GM18519 (cell line): ENCODE measurements at regions not wholly inside any gene's neighbourhood (a gene's known extent, or its start where the extent isn't known, plus 50 kb on each side); places are given as distances from the start of the nearest gene placed in this dataset.

Source experiments
- ATAC-seq: cut with Tn5 transposase; IDR thresholded peaks from one replicate; pipeline ENCODE4 v1.9.1; 2021; ENCODE audit warnings: mild to moderate bottlenecking, moderate library complexity; ENCODE audit not compliant: unreplicated experiment, low FRiP score

DNA sequence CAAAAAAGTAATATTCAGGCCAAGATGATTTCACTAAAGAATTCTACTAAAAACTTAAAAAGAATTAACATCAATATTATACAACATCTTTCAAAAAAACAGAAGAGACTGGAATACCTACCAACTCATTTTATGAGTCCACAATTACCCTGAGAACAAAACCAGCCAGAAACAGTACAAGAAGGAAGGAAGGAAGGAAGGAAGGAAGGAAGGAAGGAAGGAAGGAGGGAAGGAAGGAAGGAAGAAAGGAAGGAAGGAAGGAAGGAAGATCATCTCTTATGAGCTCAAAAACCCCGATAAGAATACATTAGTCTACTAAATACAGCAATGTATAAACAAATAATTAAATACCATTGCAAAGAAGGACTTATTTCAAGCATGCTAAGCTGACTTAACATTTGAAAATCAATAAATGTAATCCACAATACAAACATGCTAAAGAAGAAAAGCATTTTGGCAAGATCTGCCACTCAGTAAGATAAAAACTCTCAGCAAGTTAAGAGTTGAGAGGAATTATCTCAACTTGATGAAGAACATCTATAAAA is 149.9 kb upstream of the RGS18 start:
- ATAC-seq, result no peak

DNA sequence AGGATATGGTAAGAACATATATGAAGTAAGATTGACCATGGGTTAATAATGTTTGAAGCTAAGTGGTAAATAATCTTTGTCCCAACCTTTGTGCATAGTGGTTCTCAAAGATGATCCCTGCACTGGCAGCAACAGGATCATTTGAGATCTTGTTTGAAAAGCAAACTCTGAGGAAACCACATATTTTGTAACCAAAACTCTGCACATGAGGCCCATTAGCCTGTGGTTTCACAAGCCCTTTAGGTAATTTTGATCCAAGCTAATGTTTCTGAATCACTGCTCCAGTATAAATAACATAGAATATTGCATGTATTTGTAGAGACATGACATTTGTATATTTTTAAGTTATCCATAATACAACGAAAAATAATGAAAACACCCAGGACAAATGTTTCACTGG is 147.9 kb upstream of the RGS18 start:
- no peak for ATAC-seq

DNA sequence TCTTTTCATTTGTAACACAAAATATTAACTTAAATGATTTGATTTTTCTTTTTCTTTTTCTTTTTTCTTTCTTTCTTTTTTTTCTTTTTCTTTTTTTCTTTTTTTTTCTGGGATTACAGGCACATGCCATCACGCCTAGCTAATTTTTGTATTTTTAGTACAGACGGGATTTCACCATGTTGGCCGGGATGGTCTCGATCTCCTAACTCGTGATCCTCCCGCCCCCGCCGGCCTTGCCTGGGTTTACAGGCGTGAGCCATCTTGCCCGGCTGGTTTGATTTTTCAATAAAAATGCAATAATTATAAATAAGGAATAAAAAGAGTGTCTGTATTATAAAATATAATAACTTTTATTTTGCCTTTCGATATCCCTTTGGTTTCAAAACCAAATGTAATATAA is 146.7 kb upstream of the RGS18 start:
- no peak for ATAC-seq

DNA sequence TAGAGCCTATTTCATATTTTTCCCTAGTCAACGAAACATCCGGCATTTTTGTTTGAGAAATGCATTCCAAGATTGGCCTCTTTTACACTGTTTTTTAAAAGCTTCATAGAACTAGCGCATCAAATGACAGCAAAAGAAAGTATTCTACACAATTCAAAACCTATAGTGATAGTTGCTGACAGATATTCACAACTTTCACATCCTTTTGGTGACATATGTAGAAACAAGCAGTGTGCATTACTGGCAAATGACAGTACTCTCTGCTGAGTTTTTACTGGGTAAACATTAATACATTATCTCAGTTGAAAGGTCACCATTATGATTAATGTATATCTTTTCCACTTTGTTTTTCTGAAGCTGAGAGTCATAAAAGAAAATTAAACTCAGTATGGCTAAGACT is 135.4 kb upstream of the RGS18 start:
- ATAC-seq, result no peak

DNA sequence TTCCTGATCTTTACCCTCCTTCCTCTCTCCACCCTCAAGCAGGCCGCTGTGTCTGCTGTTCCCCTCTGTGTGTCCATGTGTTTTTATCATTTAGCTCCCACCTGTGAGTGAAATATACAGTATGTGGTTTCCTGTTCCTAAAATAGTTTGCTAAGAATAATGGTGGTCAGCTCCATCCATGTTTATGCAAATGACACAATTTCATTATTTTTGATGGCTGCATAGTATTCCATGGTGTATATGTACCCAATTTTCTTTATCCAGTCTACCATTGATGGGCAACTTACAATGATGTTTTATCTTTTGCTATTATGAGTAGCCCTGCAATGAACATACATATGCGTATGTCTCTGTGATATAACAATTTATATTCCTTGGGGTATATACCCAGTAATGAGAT is 133.4 kb upstream of the RGS18 start:
- no peak for ATAC-seq

DNA sequence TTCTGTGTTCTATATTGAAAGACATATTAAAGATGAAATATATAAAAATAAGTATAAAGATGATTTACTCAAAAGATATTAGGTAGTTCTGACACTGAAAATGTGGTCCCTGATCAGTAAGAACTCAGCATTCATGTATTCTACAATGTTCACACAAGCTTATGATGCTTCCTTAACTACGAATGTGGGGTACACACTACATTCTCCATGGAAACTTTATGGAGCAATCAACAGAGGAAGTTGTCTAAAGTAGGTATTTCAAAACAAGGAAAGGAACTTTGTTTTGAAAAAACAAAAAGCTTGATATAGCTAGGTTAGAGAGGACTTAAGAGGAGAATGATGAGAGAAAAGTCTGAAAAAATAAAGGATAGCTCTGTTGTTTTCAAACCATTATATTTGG is 119.7 kb upstream of the RGS18 start:
- no peak for ATAC-seq

DNA sequence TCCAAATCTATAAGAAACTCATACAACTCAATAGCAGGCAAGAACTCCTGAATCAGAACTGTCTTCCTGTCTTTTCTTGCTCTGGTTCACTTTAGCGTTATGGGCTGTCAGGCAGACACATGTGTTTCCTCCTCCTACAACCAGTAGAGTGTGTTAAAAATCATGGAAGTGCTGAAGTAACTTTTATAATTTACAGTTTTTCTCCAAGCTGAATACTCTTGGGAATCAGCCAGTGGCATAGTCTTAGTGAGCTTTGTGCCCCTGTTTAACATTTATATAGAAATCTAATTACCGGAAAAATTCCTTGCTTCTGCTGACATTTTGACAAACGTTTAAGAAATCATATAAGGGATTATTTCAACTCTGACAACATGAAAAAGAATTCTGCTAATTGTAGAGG is 113.1 kb upstream of the RGS18 start:
- no peak for ATAC-seq

DNA sequence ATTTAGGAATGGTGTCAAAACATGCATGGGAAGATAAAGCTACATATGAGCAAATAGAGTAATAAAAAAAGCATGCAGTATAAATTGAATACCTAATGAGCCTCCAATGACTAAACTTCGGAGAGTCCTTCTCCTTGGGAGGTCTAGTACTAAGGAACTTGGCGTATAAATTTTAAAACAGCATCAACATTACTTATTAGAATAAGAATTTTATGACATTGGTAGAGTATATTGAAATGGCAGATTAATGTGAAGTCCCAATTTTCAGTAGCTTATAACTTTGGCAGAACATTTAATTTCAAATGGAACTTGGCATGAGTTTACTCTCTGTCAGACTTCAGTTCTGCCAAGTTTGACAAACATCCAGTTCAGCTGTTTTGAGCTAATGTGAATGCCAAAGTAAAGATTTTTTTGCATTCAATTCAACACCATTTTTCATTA is 104.7 kb upstream of the RGS18 start:
- no peak for ATAC-seq

DNA sequence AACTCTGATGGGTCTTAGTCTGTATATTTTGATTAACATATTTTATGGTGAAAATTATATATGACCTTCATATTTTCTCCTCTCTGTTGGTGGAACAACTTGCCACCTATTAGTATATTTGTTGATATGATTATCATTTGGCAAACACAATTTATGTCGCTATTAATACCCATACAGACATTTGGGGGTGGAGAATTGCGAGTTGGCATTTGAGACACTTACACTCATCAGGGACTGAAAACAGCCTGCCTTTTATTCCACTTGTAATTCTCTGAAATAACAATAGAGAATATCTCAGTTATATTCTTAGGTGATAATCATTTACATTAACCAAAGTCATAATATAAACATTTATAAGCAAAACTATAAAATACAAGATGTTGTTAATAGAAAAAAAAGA is 100.5 kb upstream of the RGS18 start:
- no peak for ATAC-seq

DNA sequence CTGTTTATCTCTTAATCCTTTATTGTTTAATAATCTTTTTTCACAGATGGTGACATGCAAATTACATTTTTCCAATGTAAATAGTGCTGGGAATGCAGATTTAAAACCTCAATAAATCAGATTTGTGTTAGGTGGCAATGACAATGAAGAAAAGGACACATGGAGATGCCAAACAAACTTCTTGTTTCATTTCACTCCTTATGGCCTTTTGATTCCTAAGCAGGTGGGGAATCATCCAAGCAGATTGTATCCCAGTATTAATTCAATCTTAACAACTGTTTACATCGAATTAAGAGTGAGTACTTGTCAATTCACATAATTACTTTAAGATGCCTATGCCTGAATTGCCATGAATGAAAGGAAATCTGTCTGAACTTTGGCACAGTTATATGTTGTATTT is 98.9 kb upstream of the RGS18 start:
- no peak for ATAC-seq

DNA sequence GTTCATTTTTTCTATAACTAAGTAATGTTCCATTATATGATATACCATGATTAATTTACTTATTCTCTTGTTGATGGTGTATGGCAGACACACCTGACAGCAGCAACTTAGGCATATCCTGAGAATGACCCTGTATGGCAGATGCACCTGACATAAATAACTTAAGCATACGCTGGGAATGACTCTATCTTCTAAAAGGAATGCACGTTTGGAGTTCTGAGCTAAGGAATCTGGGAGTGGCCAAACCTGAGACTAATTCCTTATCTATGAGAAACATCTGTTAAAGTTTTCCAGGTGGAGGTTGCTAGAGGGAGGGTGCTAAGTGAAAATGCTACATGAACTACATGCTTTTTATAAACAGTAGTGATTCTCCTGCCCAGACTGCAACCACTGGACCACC is 96.7 kb upstream of the RGS18 start:
- no peak for ATAC-seq

DNA sequence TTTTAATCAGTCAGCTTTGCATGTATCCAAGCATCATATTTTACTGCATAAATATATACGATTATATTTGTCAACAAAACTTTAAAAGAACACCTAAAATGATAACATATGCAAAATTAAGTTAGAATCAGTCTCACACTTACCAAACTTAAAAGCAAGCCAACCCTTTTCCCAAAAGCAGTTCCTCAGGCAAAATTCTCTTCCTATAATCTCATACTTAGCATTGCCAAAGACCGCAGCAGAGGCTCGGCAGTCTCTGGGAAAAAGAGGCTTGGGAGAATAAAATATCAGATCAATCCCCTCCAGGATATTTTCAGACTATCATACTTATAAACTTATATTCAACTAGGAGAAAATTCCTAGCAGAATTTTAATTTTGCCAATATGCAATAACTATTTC is 93.2 kb upstream of the RGS18 start:
- no peak for ATAC-seq

DNA sequence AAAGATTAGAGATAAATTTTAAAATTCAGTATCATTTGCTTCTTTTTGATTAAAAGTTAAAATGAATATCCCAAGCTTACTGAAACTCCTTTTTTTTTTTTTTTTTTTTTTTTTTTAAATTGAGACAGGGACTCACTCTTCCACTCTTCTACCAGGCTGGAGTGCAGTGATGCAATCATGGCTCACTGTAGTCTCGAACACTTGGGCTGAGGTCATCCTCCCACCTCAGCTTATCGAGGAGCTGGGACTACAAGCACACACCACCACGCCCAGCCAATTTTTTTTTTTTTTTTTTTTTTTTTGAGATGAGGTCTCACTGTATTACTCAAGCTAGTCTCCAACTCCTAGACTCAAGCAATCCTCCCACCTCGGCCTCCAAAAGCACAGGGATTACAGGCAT is 92.1 kb upstream of the RGS18 start:
- no peak for ATAC-seq

DNA sequence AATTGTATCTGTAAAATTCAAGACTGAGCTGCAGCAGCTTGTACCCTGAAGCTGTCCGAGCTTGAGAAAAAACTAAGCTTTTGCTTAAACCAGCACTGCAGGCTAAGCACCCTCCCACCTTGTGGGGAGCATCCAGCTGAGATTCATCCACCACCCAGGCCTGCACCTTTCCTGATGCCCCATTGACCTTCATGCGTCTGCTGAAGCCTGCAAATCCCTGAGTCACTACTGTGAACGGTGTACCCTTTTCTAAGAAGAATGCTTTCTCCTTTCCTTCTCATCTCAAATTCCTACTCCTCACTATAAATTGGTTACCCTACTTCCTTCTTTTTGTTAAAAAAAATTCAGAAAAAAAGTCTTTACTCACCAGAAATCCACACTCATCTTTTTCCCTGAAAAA is 90.9 kb upstream of the RGS18 start:
- ATAC-seq, result no peak

DNA sequence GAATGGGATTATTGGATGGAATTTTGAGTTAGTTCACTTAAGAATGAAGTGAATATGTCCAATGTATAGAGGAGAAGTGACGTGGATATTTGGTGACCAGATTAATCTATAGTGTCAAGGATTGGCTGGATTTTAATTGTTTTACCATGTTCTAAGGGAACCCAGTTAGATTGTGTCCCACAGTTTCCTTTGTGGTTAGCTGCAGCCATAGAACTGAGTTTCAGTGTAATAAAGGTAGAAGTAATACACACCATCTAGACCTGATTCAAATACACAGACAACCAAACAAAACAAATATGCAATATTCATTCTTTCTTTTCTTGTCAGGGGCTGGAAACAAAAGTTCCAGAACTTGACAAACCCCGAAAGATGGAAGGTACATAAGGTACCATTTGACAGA is 88.0 kb upstream of the RGS18 start:
- no peak for ATAC-seq

DNA sequence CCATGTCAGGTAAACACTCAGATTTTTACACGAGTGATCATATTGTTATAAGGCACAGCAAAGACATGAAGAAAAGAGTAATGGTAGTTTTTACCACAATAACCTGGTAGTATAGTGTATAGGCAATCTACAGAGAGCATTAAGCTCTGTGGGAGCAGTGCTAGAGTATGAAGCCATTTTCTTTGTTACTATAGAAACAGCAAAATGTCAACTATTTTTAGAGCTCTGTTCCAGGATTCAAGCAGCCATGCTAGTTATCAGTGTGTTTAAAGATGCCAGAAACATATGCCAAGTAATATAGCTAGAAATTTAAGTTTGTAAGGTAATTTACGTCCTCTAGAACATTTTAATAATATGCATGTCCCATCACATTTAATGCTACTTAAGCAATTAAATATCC is 77.6 kb upstream of the RGS18 start:
- ATAC-seq, result no peak

DNA sequence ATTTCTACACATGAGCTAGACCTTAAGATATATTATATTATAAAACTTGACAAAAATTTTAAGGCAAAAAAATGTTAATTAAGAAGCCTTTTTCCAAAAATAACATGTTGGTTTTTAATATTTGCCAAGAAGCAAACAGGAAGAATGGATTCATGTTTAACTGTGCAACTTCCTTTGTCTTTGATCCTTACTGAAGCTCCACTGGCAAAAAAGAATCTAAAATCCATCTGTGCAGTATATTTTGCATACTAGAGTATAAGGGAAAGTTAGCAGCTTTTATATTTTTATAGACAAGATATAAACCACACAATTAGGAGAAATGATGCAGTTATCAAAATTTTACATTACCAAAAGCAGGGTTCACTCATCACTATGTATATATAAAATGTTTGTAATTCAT is 76.9 kb upstream of the RGS18 start:
- no peak for ATAC-seq

DNA sequence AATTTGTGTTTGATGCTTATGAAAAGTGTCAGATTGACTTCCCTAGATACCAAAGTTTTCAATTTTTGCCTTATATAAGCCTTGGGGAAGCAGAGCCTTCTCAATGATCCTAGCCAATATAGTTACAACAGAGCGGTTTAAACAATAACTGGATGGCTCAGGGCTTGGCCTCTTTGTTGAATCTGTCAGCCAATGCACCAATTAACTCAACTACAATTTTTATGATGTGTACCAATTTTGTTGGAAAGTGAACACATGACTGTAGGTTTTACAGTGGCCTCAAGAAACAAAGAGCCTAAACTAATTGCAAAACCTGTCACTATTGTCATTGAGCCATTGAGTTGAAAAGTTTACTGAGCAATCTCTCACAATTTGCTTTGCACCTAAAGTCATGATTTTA is 71.6 kb upstream of the RGS18 start:
- ATAC-seq, result no peak

DNA sequence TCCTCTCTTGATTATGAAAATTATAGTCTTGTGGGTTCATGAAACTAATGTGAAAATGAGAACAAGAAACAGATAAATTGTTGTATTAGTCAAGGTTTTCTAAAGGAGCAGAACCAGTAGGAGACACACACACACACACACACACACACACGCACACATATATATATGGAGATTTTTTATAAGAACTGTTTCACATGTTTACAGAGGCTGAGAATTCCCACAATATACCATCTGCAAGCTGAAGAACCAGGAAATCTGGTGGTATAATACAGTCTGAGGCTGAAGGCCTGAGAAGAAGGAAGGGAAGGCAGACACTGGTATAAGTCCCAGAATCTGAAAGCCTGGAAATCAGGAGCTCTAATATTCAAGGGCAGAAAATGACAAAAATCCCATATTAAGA is 70.9 kb upstream of the RGS18 start:
- ATAC-seq, result no peak

DNA sequence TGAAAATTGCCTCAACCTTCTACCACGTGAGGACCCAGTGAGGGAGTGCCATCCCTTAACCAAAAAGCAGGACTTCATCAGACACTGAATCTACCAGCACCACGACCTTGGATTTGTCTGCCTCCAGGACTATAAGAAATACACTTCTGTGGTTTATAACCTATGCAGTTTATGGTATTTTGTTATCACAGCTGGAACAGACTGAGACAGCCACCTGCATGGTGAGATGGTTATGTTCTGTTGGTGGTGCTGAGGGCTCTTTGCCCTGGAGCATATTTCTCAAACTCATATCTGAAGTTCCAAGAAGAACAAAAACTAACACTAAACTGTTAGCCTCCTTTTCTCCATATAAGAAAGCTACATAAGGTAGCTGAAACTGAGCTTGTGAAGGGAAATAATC is 69.8 kb upstream of the RGS18 start:
- ATAC-seq, result no peak

DNA sequence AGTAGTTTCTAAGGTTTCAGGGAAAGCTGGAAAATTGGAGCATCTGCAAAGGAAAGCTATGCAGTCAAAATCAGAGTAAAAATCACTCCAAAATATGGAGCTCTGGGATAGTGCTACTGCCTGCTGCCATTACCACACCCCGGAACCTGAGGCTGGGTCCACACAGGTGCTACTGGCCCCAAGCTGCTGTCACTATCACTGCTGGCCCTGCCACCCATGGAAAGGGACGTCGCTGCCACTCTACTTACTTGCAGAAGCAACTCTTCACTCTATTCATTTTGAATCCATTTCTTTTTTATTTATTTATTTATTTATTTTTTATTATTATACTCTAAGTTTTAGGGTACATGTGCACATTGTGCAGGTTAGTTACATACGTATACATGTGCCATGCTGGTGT is 60.3 kb upstream of the RGS18 start:
- ATAC-seq, result no peak

DNA sequence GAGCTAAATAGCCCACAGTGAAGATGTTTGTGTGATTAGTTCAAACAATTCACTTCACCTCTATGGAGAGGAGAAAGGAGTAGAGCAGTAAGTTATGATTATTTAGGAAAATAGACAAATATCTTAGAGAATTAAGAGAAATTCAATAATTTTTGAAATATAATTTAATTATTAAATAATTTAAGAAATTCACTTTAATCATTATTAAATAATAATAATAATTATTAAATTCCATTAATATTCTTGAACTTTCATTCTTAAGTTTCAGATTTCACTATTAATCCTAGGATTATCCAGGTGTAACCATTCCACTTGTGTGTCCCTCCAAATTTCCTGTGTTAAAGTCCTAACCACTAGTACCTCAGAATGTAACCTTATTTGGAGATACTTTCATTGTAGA is 58.9 kb upstream of the RGS18 start:
- ATAC-seq, result no peak

DNA sequence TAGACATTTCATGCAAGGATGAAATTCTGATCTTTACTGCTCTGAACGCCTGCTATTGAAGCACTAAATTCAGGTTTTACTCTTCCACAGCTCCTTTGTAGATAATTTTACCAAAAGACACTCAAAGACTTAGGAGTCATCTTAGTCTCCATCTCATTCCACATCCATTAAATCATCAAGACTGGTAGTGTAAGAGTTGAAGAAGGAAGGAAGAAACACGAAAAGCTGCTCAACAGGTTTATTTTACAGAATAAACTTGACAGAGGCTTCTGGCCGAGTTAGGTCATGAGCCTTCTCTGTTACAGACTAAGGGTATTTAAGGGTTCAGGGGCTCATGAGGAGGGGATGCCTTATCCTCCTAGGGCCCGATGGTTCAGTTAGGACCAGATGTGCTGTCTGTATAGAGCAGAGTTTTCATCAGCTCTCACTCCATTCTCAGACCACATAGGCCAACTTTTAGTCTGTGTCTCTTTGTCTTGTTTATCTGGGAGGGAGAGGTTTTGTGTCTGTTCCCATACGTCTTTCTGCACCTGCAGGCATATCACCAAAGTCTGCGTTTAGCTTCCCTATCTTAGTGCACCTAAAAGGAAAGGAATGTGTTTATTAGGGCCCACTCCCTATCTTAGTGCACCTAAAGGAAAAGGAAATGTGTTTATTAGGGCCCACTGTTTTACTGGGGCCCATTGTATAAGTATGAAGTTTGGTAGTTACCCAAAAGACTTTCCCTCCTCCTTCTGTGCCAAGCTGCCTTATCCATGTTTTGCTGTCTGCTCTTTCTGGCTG is 57.4 kb upstream of the RGS18 start:
- no peak for ATAC-seq
